ENCODE measurements at regions not wholly inside any gene's neighbourhood (a gene's known extent, or its start where the extent isn't known, plus 50 kb on each side); places are given as distances from the start of the nearest gene placed in this dataset.
"Not testable (repeated sequence)": the region's sequence is repeated elsewhere in the genome, so short reads cannot be mapped to it uniquely, and the experiment has no call there.

DNA sequence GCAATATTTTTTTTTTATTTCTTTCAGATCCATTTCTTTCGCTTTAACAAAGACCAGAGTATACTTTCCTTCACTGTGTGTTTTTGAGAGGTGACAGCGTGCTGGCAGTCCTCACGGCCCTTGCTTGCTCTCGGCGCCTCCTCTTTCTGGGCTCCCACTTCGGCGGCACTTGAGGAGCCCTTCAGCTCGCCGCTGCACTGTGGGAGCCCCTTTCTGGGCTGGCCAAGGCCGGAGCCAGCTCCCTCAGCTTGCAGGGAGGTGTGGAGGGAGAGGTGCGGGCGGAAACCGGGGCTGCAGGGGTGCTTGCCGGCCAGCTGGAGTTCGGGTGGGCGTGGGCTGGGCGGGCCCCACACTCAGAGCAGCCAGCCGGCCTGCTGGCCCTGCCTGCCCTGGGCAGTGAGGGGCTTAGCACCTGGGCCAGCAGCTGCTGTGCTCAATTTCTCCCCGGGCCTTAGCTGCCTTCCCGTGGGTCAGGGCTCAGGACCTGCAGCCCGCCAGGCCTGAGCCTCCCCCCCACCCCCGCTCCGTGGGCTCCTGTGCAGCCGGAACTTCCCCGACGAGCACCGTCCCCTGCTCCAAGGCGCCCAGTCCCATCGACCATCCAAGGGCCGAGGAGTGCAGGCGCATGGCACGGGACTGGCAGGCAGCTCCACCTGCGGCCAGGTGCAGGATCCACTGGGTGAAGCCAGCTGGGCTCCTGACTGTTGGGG, 1490.6 kb downstream of the OTOL1 start:
- FAIRE-seq; ATAC-seq; H3K4me1 ChIP-seq (ENCODE audit: insufficient read depth, low read length); H3K9ac ChIP-seq (ENCODE audit: insufficient read depth, low read depth, low read length); H2AFZ ChIP-seq (ENCODE audit: low read length); H3K36me3 ChIP-seq (replicated peaks in 1 of 2; ENCODE audit: control insufficient read depth in 1 of 2, insufficient read depth in 2 of 2, low read length in 2 of 2); intact Hi-C loops (cut with micrococcal nuclease; ENCODE audit: unreplicated experiment); BruUV-seq (replicated peaks); H3K27ac ChIP-seq (ENCODE audit: extremely low read length, insufficient read depth, low read length); CTCF ChIA-PET (ENCODE audit: low intra/inter-chr PET ratio, low total read pairs); H3K4me3 ChIP-seq (replicated peaks in 1 of 3; ENCODE audit: insufficient read depth in 1 of 3, low read depth in 2 of 3, low read length in 3 of 3); H3K79me2 ChIP-seq (ENCODE audit: insufficient read depth, low read length); H3K27me3 ChIP-seq (ENCODE audit: control insufficient read depth in 1 of 2, insufficient read depth in 2 of 2, low read length in 2 of 2); POLR2A ChIA-PET; H3K4me2 ChIP-seq (ENCODE audit: low read depth, low read length); DNase-seq (ENCODE audit: low spot score); in situ Hi-C loops (cut with HindIII; ENCODE audit: extremely low pct_ligation_motif_present, low pct_unique_long_range_greater_than_20kb); H3K9me3 ChIP-seq (ENCODE audit: low read length); H4K20me1 ChIP-seq (ENCODE audit: insufficient read depth, low read length): not testable (repeated sequence)
- WGBS (ENCODE audit: low lambda C conversion rate), result 41% methylated on average over 9 of the region's 33 CpGs

GRCh38 chr3:162992741-162993140, 1496.1 kb downstream of the OTOL1 start:
- intact Hi-C loops (cut with micrococcal nuclease; ENCODE audit: unreplicated experiment), result no loop called here
- POLR2A ChIA-PET, result no interaction called here
- in situ Hi-C loops (cut with HindIII; ENCODE audit: extremely low pct_ligation_motif_present, low pct_unique_long_range_greater_than_20kb), result no loop called here
- TF ChIP-seq HES4 (CRISPR knock-in tag; IDR thresholded peaks at IDR 0.05; ENCODE audit: borderline replicate concordance) (no peak), ESRRA (CRISPR knock-in tag; IDR thresholded peaks at IDR 0.05; ENCODE audit: low read depth) (no peak), ZNF569 (CRISPR knock-in tag; IDR thresholded peaks at IDR 0.05; ENCODE audit: borderline replicate concordance) (no peak), CBX2 (IDR thresholded peaks at IDR 0.05; ENCODE audit: low read depth, low read length) (no peak), CBX2 (CRISPR knock-in tag; IDR thresholded peaks at IDR 0.05; ENCODE audit: low read depth) (no peak), NKX3-1 (CRISPR knock-in tag; IDR thresholded peaks at IDR 0.05) (no peak), ZNF33B (CRISPR knock-in tag; IDR thresholded peaks at IDR 0.05) (no peak), AKAP8 (CRISPR knock-in tag; IDR thresholded peaks at IDR 0.05) (no peak), BATF2 (CRISPR knock-in tag; IDR thresholded peaks at IDR 0.05) (no peak), SOX5 (CRISPR knock-in tag; IDR thresholded peaks at IDR 0.05; ENCODE audit: borderline replicate concordance) (no peak), TRIM24 (CRISPR knock-in tag; IDR thresholded peaks at IDR 0.05) (no peak), SP1 (IDR thresholded peaks at IDR 0.05) (no peak), SP1 (CRISPR knock-in tag; IDR thresholded peaks at IDR 0.05) (no peak)
- TF ChIP-seq, protein P1, sequence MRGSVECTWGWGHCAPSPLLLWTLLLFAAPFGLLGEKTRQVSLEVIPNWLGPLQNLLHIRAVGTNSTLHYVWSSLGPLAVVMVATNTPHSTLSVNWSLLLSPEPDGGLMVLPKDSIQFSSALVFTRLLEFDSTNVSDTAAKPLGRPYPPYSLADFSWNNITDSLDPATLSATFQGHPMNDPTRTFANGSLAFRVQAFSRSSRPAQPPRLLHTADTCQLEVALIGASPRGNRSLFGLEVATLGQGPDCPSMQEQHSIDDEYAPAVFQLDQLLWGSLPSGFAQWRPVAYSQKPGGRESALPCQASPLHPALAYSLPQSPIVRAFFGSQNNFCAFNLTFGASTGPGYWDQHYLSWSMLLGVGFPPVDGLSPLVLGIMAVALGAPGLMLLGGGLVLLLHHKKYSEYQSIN (CRISPR knock-in tag; IDR thresholded peaks at IDR 0.05; ENCODE audit: borderline replicate concordance), result no peak
- TF ChIP-seq, protein P2, sequence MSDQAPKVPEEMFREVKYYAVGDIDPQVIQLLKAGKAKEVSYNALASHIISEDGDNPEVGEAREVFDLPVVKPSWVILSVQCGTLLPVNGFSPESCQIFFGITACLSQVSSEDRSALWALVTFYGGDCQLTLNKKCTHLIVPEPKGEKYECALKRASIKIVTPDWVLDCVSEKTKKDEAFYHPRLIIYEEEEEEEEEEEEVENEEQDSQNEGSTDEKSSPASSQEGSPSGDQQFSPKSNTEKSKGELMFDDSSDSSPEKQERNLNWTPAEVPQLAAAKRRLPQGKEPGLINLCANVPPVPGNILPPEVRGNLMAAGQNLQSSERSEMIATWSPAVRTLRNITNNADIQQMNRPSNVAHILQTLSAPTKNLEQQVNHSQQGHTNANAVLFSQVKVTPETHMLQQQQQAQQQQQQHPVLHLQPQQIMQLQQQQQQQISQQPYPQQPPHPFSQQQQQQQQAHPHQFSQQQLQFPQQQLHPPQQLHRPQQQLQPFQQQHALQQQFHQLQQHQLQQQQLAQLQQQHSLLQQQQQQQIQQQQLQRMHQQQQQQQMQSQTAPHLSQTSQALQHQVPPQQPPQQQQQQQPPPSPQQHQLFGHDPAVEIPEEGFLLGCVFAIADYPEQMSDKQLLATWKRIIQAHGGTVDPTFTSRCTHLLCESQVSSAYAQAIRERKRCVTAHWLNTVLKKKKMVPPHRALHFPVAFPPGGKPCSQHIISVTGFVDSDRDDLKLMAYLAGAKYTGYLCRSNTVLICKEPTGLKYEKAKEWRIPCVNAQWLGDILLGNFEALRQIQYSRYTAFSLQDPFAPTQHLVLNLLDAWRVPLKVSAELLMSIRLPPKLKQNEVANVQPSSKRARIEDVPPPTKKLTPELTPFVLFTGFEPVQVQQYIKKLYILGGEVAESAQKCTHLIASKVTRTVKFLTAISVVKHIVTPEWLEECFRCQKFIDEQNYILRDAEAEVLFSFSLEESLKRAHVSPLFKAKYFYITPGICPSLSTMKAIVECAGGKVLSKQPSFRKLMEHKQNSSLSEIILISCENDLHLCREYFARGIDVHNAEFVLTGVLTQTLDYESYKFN (CRISPR knock-in tag; conservative IDR thresholded peaks at IDR 0.05), result no peak

More at GRCh38 chr3:162992741-162993140, 1496.1 kb downstream of the OTOL1 start:
- Histone ChIP-seq H3K4me1 (ENCODE audit: insufficient read depth, low read length) (no peaks in the 10 kb centered on the region), H3K79me2 (ENCODE audit: insufficient read depth, low read length) (no peaks in the 10 kb centered on the region), H3K4me3 (replicated peaks in 1 of 3; ENCODE audit: insufficient read depth in 1 of 3, low read depth in 2 of 3, low read length in 3 of 3) (no peak overlapping the region), H4K20me1 (ENCODE audit: insufficient read depth, low read length) (no peaks in the 10 kb centered on the region), H3K27me3 (ENCODE audit: control insufficient read depth in 1 of 2, insufficient read depth in 2 of 2, low read length in 2 of 2) (no peaks in the 10 kb centered on the region), H3K9ac (ENCODE audit: insufficient read depth, low read depth, low read length) (no peak overlapping the region), H3K4me2 (ENCODE audit: low read depth, low read length) (no peak overlapping the region), H3K27ac (ENCODE audit: extremely low read length, insufficient read depth, low read length) (no peak overlapping the region), H2AFZ (ENCODE audit: low read length) (no peak overlapping the region), H3K9me3 (ENCODE audit: low read length) (peaks cover 18% of the 10 kb centered on the region), H3K36me3 (replicated peaks in 1 of 2; ENCODE audit: control insufficient read depth in 1 of 2, insufficient read depth in 2 of 2, low read length in 2 of 2) (no peaks in the 10 kb centered on the region)
- no peak for ATAC-seq
- FAIRE-seq, result no peak
- CTCF ChIA-PET (ENCODE audit: low intra/inter-chr PET ratio, low total read pairs), result no interaction called here
- WGBS (ENCODE audit: low lambda C conversion rate), result 3% methylated on average over 2 of the region's 2 CpGs
- no TSS peak for BruUV-seq (replicated peaks)
- DNase-seq (ENCODE audit: low spot score), result no peak

Data from HepG2 (cell line).